SH-SY5Y (cell line): ENCODE measurements at regions not wholly inside any gene's neighbourhood (a gene's known extent, or its start where the extent isn't known, plus 50 kb on each side); places are given as distances from the start of the nearest gene placed in this dataset.

Source experiments
- GATA2 ChIP-seq: IDR thresholded peaks from 2 replicates; pipeline ENCODE4 v1.6.1; 2011; ENCODE audit warnings: mild to moderate bottlenecking, low read depth, low read length
- GATA3 ChIP-seq: IDR thresholded peaks from 2 replicates; pipeline ENCODE4 v1.6.1; 2011; ENCODE audit warnings: low read depth, mild to moderate bottlenecking, low read length, moderate library complexity

DNA sequence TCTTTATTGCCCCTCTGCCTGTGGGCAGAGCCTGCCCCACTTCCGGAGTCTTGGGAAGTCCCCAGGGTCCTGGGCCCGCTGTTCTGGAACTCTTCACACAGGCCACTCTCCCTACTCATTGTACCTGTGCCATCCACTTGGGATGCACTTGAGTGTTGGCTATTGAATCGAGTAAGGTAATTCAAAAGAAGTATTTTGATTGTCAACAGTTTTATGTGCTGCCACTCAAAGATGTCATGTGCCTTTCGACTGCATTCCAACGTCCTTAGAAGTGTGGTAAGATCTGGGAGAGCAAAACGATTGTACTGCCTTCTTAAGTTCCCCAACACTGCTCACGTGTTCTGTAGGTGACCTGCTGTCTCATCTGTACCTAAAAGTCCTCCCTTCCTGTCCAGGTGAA, 77.0 kb upstream of the SMIM21 start:
- TF ChIP-seq GATA2 (no peak), GATA3 (no peak)
